ENCODE measurements at regions not wholly inside any gene's neighbourhood (a gene's known extent, or its start where the extent isn't known, plus 50 kb on each side); places are given as distances from the start of the nearest gene placed in this dataset.

- ChIA-PET POLR2A (no interaction called here), CTCF (no interaction called here)
- TF ChIP-seq BHLHE40 (IDR thresholded peaks at IDR 0.05; ENCODE audit: borderline replicate concordance) (no peak), L3MBTL2 (conservative IDR thresholded peaks at IDR 0.05) (no peak), FOXM1 (IDR thresholded peaks at IDR 0.05; ENCODE audit: borderline replicate concordance) (no peak), HDGF (IDR thresholded peaks at IDR 0.05; ENCODE audit: borderline replicate concordance) (no peak), PKNOX1 (IDR thresholded peaks at IDR 0.05) (no peak), LEF1 (IDR thresholded peaks at IDR 0.05; ENCODE audit: borderline replicate concordance) (no peak), FOXK2 (IDR thresholded peaks at IDR 0.05) (no peak)
- no peak for DNase-seq (ENCODE audit: extremely low spot score)
These were observed 81.6 kb upstream of the GALNT15 start for GRCh38 chr3:16092923-16093322.

GRCh38 chr3:16101295-16102186 lies 72.9 kb upstream of the GALNT15 start:
- POLR2A ChIA-PET = no interaction called here
- CTCF ChIA-PET = no interaction called here
- no peak for DNase-seq (ENCODE audit: extremely low spot score)
- no peak for TF ChIP-seq PKNOX1 (IDR thresholded peaks at IDR 0.05)
- no peak for TF ChIP-seq LEF1 (IDR thresholded peaks at IDR 0.05; ENCODE audit: borderline replicate concordance)
- TF ChIP-seq FOXM1 (IDR thresholded peaks at IDR 0.05; ENCODE audit: borderline replicate concordance) = no peak
- no peak for TF ChIP-seq CTBP1 (IDR thresholded peaks at IDR 0.05; ENCODE audit: borderline replicate concordance)
- TF ChIP-seq SUZ12 (IDR thresholded peaks at IDR 0.05) = no peak
- no peak for TF ChIP-seq TARDBP (IDR thresholded peaks at IDR 0.05)
- TF ChIP-seq FOXK2 (IDR thresholded peaks at IDR 0.05) = no peak
- no peak for TF ChIP-seq ARNT (IDR thresholded peaks at IDR 0.05)
- no peak for TF ChIP-seq SP1 (IDR thresholded peaks at IDR 0.05)
- TF ChIP-seq NFRKB (IDR thresholded peaks at IDR 0.05) = no peak
- no peak for TF ChIP-seq L3MBTL2 (conservative IDR thresholded peaks at IDR 0.05)
- no peak for TF ChIP-seq HDGF (IDR thresholded peaks at IDR 0.05; ENCODE audit: borderline replicate concordance)
- TF ChIP-seq ELF4 (IDR thresholded peaks at IDR 0.05) = no peak

- DNase-seq (ENCODE audit: extremely low spot score) = no peak
- ChIA-PET POLR2A (no interaction called here), CTCF (no interaction called here)
- no peak for TF ChIP-seq TARDBP (IDR thresholded peaks at IDR 0.05)
- no peak for TF ChIP-seq HDGF (IDR thresholded peaks at IDR 0.05; ENCODE audit: borderline replicate concordance)
- TF ChIP-seq CTBP1 (IDR thresholded peaks at IDR 0.05; ENCODE audit: borderline replicate concordance) = no peak
- no peak for TF ChIP-seq SP1 (IDR thresholded peaks at IDR 0.05)
- no peak for TF ChIP-seq SUZ12 (IDR thresholded peaks at IDR 0.05)
- no peak for TF ChIP-seq L3MBTL2 (conservative IDR thresholded peaks at IDR 0.05)
- no peak for TF ChIP-seq ZNF384 (IDR thresholded peaks at IDR 0.05)
- TF ChIP-seq NFRKB (IDR thresholded peaks at IDR 0.05) = no peak
- no peak for TF ChIP-seq FOXA1 (IDR thresholded peaks at IDR 0.05)
- no peak for TF ChIP-seq LEF1 (IDR thresholded peaks at IDR 0.05; ENCODE audit: borderline replicate concordance)
These were observed 72.3 kb upstream of the GALNT15 start for GRCh38 chr3:16102187-16102561.

GRCh38 chr3:16102905-16103364 lies 71.5 kb upstream of the GALNT15 start:
- no peak for TF ChIP-seq SUZ12 (IDR thresholded peaks at IDR 0.05)
- no peak for TF ChIP-seq ZNF384 (IDR thresholded peaks at IDR 0.05)
- no peak for TF ChIP-seq ARNT (IDR thresholded peaks at IDR 0.05)
- TF ChIP-seq SP1 (IDR thresholded peaks at IDR 0.05) = no peak
- DNase-seq (ENCODE audit: extremely low spot score) = no peak
- POLR2A ChIA-PET = no interaction called here
- CTCF ChIA-PET = no interaction called here

- no peak for DNase-seq (ENCODE audit: extremely low spot score)
- CTCF ChIA-PET = no interaction called here
- POLR2A ChIA-PET = no interaction called here
- no peak for TF ChIP-seq HDGF (IDR thresholded peaks at IDR 0.05; ENCODE audit: borderline replicate concordance)
- no peak for TF ChIP-seq LEF1 (IDR thresholded peaks at IDR 0.05; ENCODE audit: borderline replicate concordance)
- TF ChIP-seq L3MBTL2 (conservative IDR thresholded peaks at IDR 0.05) = no peak
- no peak for TF ChIP-seq BHLHE40 (IDR thresholded peaks at IDR 0.05; ENCODE audit: borderline replicate concordance)
- no peak for TF ChIP-seq ELF4 (IDR thresholded peaks at IDR 0.05)
- TF ChIP-seq TARDBP (IDR thresholded peaks at IDR 0.05) = no peak
- no peak for TF ChIP-seq ZNF384 (IDR thresholded peaks at IDR 0.05)
These were observed 71.0 kb upstream of the GALNT15 start for GRCh38 chr3:16103472-16103871.

GRCh38 chr3:16104156-16104555 lies 70.3 kb upstream of the GALNT15 start:
- POLR2A ChIA-PET = no interaction called here
- CTCF ChIA-PET = no interaction called here
- no peak for TF ChIP-seq SP1 (IDR thresholded peaks at IDR 0.05)
- TF ChIP-seq NFRKB (IDR thresholded peaks at IDR 0.05) = no peak
- no peak for TF ChIP-seq LEF1 (IDR thresholded peaks at IDR 0.05; ENCODE audit: borderline replicate concordance)
- TF ChIP-seq L3MBTL2 (conservative IDR thresholded peaks at IDR 0.05) = no peak
- no peak for TF ChIP-seq HDGF (IDR thresholded peaks at IDR 0.05; ENCODE audit: borderline replicate concordance)
- no peak for TF ChIP-seq FOXM1 (IDR thresholded peaks at IDR 0.05; ENCODE audit: borderline replicate concordance)
- no peak for TF ChIP-seq FOXK2 (IDR thresholded peaks at IDR 0.05)
- no peak for TF ChIP-seq ARNT (IDR thresholded peaks at IDR 0.05)
- no peak for TF ChIP-seq TARDBP (IDR thresholded peaks at IDR 0.05)
- TF ChIP-seq FOXA1 (IDR thresholded peaks at IDR 0.05) = no peak
- TF ChIP-seq CTBP1 (IDR thresholded peaks at IDR 0.05; ENCODE audit: borderline replicate concordance) = no peak
- TF ChIP-seq PKNOX1 (IDR thresholded peaks at IDR 0.05) = no peak
- TF ChIP-seq BHLHE40 (IDR thresholded peaks at IDR 0.05; ENCODE audit: borderline replicate concordance) = no peak
- TF ChIP-seq SUZ12 (IDR thresholded peaks at IDR 0.05) = no peak
- no peak for TF ChIP-seq ELF4 (IDR thresholded peaks at IDR 0.05)
- no peak for DNase-seq (ENCODE audit: extremely low spot score)

Measured in HEK293T (cell line).